ENCODE measurements at regions not wholly inside any gene's neighbourhood (a gene's known extent, or its start where the extent isn't known, plus 50 kb on each side); places are given as distances from the start of the nearest gene placed in this dataset.
"Not testable (repeated sequence)": the region's sequence is repeated elsewhere in the genome, so short reads cannot be mapped to it uniquely, and the experiment has no call there.

DNA sequence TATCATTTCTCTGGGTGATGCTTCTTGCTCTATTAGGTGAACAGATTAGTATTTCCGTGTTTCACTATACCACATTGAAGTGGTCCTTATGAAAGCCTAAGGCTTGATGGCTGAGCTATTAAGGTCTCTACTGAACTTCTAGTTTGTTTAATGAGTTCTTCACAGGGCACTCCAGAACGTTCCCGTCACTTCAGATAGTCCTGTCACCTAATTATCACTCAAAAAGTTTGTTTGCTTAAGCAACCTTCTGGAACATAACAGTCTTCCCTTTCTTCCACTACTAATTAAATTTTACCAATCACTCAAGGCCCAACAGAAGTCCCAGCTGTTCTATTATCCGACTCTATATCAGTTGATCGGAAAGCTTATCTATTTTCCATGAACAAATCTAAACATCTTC lies 104.6 kb upstream of the ZC3H11B start:
- DNase-seq = no peak

DNA sequence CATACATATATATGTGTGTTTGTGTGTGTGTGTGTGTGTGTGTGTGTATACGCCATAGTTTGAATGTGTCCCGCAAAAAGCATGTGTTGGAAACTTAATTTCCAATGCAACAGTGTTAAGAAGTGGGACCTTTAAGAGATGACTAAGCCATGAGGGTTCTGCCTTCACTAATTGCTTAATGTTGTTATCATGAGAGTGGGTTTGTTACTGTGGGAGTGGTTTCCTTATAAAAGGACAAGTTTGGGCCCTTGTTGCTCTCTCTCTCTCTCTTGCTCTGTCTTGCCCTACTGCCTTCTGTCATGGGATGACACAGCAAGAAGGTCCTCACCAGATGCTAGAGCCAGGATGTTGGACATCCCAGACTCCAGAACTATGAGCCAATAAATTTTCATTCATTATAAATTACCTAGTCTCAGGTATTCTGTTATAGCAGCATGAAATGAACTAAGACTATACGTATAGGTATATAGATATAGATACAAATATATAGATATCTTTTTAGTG lies 103.8 kb upstream of the ZC3H11B start:
- DNase-seq = no peak

GRCh38 chr1:219713981-219714381 lies 101.1 kb upstream of the ZC3H11B start:
- DNase-seq = no peak

- no peak for DNase-seq
These were observed 99.6 kb upstream of the ZC3H11B start for GRCh38 chr1:219712506-219712905.

DNA sequence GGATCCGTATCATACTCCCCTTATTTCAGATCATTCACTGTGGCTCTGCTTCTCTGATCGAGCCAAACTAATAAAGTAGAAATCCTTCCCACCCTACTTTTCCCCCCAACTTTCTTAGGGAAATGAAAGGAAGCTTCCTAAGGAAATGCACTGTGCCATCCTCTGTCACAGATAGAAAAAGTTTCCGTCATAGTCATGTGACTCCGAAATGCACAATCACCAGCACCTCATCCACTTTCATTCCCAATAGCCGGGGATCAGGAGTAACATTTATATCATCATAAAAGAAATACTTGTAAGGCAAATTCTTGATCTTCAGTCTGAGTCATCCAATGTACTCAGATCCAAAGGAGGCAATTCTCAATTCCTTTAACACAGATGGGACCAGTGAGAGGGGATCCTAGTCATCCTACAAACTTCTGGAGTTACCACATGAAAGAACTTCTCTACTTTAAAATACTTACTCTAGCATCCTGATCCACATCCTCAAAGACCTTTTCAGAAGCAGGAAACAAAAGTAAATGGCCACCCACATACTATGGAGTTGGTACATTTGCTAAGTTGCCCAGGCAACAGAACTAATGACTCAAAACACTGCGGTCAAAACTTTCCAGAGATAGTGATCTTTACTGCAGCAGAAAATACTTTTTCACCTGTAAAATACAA lies 97.8 kb upstream of the ZC3H11B start:
- DNase-seq = no peak

DNA sequence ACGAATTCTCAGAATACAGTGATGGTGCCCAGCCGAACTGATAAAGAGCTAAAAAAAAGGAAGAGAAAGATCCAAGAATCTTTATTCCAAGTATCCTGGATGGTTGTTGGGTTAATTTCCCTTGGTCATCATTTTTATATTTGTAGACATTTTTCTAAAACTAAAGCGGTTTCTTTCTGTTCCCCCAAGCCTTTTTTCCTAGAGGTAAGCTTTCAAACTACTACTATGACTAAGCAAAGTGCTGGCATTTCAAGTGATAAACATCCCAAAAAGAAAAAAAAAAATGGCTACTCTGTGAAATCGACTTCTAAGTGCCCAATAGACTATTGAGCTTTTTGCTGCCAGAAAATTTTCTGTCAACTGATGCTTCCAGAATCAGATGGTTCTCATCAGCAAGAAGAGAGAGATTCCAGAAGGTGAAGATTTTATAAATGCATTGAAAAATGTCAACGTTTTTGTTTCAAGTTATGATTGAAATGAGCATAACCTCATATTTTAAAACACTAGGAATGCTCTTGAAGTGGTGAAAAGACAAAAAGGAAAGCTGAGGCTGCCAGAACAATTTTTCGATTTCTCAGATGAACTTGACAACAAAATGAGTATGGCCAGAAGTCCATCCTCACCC lies 96.1 kb upstream of the ZC3H11B start:
- no peak for DNase-seq

DNA sequence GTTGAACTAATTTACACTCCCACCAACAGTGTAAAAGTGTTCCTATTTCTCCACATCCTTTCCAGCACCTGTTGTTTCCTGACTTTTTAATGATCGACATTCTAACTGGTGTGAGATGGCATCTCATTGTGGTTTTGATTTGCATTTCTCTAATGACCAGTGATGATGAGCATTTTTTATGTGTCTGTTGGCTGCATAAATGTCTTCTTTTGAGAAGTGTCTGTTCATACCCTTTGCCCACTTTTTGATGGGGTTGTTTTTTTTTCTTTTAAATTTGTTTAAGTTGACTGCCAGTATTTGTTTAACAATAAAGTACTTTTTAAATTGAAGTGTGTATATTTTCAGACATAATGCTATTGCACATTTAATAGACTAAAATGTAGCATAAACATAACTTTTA lies 95.0 kb upstream of the ZC3H11B start:
- DNase-seq = not testable (repeated sequence)

DNA sequence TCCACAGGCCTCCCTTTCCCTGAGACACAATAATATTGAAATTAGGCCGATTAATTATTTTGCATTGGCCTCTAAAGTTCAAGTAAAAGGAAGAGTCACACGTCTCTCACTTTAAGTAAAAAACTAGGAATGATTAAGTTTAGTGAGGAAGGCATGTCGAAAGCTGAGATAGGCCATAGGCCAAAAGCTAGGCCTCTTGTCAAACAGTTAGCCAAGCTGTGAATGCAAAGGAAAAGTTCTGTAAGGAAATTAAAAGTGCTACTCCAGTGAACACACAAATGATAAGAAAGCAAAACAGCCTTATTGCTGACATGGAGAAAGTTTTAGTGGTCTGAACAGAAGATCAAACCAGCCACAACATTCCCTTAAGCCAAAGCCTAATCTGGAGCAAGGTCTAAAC lies 91.4 kb upstream of the ZC3H11B start:
- not testable (repeated sequence) for DNase-seq

- no peak for DNase-seq
These were observed 90.4 kb upstream of the ZC3H11B start for GRCh38 chr1:219703368-219703639.

DNA sequence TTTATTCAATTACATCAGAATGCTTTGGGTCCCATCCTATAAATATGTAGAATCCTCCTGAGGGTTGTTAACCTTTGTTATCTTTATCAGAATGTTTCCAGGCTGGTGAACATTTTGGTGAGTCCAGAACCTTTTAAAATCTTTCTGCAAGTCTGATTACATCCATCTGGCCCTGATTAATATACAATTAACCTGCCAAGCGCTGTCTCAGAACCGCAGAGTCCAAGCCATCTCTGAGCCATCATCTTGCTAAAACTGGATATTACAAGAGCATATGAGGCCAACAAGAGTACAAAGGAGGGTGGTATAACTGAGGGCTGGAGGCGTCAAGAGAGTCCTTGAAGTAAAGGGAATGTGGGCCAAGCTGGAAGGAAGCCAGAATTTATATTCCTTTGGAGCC lies 88.6 kb upstream of the ZC3H11B start:
- no peak for DNase-seq

DNA sequence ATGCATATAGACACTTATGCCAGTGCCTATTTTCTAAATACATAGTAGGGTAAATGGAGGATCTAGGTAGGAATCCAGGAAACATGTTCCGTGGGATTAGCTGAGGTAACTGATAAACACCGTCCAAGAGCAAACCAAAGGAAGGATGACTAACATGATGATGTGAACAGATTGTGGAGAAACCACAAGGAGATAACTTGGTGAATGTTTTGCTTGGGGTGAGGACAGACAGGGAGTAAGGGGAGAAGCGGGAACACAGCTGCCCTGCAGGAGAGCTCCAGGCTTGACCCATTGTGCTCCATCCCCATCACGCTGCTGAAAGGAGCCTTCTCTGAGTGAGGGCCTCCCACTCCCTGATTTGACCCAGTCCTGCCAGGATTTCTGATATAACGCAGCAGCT lies 87.0 kb upstream of the ZC3H11B start:
- DNase-seq = no peak

DNA sequence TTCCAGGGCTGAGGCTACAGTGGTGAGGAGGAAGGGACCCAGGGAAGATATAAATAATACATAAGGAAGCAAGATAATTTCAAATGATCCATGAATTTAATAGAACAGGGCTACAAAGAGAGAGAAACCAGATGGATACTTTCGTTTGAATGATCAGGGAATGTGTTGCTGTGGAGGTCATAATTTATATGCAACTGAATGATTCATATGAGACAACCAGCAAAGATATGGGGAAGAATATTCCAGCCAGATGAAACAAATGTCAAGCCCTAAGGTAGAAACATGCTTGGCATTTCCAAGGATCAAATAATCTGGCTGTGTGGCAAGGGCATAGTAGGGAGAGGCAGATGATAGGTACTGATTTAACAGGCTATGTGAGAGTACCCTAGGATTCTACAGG lies 84.8 kb upstream of the ZC3H11B start:
- no peak for DNase-seq

GRCh38 chr1:219692981-219693380 lies 80.1 kb upstream of the ZC3H11B start:
- no peak for DNase-seq

- no peak for DNase-seq
These were observed 76.9 kb upstream of the ZC3H11B start for GRCh38 chr1:219689774-219690173.

- DNase-seq = no peak
These were observed 74.9 kb upstream of the ZC3H11B start for GRCh38 chr1:219687779-219688178.

DNA sequence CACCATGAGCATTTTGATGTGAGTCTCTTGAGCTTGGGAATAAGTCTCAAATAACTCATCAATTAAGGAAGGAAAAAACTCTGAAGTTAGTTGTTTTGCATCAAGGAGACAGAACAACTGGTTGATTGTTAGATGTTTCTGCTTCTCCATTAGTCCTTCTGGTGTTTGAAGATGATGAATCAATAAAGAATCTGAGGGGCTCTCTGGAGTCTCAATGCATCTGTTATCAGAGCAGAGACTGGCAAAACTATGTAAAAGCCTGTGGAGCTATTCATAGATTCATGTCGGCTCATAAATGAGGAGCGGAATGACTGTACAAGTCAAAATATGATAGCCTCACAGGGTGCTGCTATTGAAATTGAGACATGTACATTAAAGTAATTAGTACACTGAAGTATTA lies 73.3 kb upstream of the ZC3H11B start:
- DNase-seq = no peak

DNA sequence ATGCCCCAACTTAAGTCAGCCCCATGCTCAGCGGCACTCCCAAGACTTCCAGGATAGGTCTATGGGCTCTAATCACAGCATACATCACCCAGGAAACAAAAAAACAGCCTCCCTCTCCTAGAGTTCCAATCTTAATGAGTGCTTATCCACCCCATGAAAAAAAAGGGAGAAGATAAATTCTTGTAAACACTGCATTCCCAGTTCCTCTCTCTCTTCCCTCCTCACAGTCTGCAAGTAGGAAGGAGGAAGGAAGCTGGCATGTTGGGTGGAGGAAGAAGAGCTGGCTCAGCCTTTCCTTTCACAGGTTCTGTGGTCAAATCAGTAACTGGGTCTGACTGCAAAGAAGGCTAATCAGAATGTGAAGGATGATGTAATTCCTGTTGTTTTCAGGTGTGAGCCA lies 69.9 kb upstream of the ZC3H11B start:
- DNase-seq = no peak

- DNase-seq = no peak
These were observed 69.0 kb upstream of the ZC3H11B start for GRCh38 chr1:219681876-219682275.

DNA sequence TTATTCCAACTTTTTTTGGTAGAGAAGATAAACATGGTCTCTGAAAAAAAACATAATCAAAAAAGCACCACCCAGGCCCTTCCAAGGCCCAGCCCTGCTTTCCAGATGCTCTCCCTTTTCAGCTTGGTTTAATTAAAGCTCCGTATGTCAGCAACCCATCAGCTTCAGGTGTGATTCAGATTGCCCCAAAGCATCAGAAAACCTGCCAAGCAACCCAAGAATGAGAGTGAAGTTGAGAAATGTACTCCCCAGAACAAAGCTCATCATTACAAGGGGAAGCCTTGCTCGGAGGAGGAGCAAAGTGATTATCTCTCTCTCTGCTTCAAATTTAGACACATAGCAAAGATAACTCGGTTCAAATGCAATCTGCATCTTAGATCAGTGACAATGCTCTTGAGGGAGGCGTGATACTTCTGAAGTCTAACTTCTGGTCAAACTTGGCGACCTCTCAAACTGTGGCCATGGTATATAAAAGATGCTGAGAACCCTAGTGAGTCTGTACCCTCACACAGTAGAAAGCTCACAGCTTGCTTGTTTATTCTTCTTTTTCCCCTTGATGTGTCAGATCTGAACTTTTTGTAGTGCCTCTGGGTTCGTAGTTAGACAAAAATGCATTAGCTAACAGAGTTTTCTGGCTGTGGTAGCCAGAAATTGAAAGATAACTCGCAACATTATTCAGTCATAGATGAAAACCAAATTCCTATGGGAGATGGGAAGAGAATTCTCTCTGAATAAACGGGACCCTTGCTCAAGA lies 63.3 kb upstream of the ZC3H11B start:
- DNase-seq = no peak

DNA sequence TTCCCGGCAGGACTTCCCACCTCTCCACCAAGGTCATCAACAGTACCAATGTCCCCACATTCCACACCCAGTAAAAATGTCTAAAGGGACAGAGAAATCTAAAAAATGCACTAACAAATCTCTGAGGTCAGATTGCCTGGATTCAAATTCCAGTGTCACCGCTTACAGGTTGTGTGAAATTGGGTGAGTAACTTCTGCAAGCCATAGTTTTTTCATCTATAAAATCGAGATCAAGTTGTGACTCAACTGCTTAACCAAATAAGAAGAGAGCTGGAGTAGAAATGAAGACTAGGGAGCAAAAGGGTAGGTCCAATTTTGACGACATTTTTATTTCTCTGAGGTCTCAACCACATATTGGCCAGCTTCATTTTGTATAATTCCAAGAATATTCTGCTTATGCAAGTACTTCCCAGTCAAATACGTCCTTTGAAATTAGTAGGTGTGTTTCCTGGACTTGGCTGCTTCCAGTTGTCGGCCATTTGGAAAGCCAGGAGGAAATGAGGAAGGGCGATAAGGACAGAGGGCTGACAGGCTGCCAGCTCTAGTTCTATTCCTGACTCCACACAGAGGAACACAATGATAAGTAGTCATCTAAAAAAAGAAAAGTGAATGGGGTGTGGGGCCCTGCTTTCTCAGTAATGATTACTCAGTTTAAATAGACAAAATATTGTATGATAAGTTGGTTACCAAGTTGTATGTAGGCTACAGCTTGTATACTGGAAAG lies 57.7 kb upstream of the ZC3H11B start:
- DNase-seq = no peak

GRCh38 chr1:219669556-219669955 lies 56.7 kb upstream of the ZC3H11B start:
- no peak for DNase-seq

GRCh38 chr1:219669042-219669441 lies 56.1 kb upstream of the ZC3H11B start:
- DNase-seq = no peak

DNA sequence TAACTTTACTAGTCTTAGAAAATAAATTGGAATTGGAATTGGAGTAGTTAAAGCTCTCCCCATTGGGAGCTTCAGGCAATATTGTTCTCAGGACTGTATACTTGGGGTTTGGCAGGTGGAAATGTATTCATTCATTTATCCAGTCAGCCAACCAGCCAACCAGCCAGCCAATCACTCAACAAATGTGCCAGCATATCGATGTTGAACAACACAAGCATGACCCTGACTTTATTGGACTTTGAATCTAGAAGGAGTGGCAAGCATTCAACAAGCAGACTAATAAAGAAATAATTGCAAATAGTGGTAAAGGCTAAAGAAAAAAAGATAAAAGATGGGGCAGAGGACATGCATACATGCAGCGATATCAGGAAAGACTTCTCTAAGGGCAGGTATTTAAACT lies 55.5 kb upstream of the ZC3H11B start:
- no peak for DNase-seq

DNA sequence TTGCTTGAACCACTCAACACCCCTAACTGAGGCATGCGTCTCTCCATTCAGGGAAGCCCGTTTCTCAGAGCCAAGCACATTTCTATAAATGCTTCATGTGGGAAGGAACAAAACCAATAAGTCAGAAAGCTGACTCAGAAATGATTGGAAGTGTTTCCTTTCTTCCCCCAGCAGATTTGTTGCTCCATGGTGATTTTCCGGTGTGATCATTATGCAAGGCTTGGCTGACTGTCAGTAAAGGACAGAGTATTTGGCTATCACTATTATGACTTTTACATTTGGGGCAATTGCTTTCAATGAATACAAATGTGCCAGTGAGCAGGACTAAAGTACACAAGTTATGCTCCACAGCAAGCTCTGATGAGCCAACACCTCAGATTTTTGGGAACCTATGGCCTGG lies 53.3 kb upstream of the ZC3H11B start:
- DNase-seq = no peak
